Mononuclear cell (primary cell): ENCODE measurements at regions not wholly inside any gene's neighbourhood (a gene's known extent, or its start where the extent isn't known, plus 50 kb on each side); places are given as distances from the start of the nearest gene placed in this dataset.
A peak's percentile ranks its signal among the peaks of the same experiment; 100 is the strongest.

Experiments
- H3K27me3 ChIP-seq: 2 replicates; pipeline ENCODE4 v1.6.0; 2011; ENCODE audit warnings: low read length, control low read depth; ENCODE audit not compliant: insufficient read depth
- H3K4me1 ChIP-seq: 2 replicates; pipeline ENCODE4 v1.5.1; 2011; ENCODE audit warnings: mild to moderate bottlenecking, low read length, control low read depth; ENCODE audit not compliant: insufficient read depth
- H3K4me3 ChIP-seq: 2 replicates; pipeline ENCODE4 v1.5.1; 2011; ENCODE audit warnings: mild to moderate bottlenecking, low read length, moderate library complexity
- H3K9me3 ChIP-seq: 2 replicates; pipeline ENCODE4 v1.5.1; 2011; ENCODE audit warnings: low read depth, mild to moderate bottlenecking, control low read depth, low read length

GRCh38 chr14:73785834-73786635 lies 65.6 kb upstream of the PTGR2 start:
- H3K9me3 ChIP-seq = no peaks in the 10 kb centered on the region
- H3K4me3 ChIP-seq = peak overlapping the region; percentile 63
- H3K4me1 ChIP-seq = peaks cover 47% of the 10 kb centered on the region
- H3K27me3 ChIP-seq = no peaks in the 10 kb centered on the region

DNA sequence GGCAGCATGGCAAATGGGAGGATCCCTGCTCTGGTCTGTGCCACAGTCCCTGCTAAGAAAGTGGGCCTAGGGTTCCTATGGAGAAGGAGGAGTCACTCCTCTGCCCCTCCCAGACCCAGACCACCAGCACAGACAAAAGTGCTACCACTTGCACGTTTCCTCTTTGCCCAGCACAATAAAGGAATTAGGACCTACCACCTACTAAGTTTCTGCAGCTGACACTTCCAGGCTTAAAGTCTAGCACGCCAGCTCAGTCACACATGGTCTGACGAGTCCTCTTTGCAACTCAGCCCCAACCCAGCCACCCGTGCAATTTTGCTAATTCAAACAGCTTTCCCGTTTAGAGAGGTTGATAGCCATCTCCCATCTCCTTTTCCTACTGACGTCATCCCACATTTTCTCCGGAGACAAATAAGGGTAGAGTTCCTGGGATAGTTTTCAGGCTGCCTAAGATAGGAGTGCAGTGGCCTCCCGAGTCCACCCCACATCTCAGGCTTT lies 66.2 kb upstream of the PTGR2 start:
- H3K9me3 ChIP-seq = no peaks in the 10 kb centered on the region
- peak overlapping the region; percentile 63 for H3K4me3 ChIP-seq
- no peaks in the 10 kb centered on the region for H3K27me3 ChIP-seq
- H3K4me1 ChIP-seq = peaks cover 47% of the 10 kb centered on the region

GRCh38 chr14:73784988-73785313 lies 66.7 kb upstream of the PTGR2 start:
- H3K27me3 ChIP-seq = no peaks in the 10 kb centered on the region
- no peaks in the 10 kb centered on the region for H3K9me3 ChIP-seq
- H3K4me3 ChIP-seq = no peak overlapping the region
- H3K4me1 ChIP-seq = peaks cover 47% of the 10 kb centered on the region

GRCh38 chr14:73784181-73784987 lies 67.2 kb upstream of the PTGR2 start:
- H3K27me3 ChIP-seq = no peaks in the 10 kb centered on the region
- H3K4me1 ChIP-seq = peaks cover 47% of the 10 kb centered on the region
- no peak overlapping the region for H3K4me3 ChIP-seq
- H3K9me3 ChIP-seq = no peaks in the 10 kb centered on the region

DNA sequence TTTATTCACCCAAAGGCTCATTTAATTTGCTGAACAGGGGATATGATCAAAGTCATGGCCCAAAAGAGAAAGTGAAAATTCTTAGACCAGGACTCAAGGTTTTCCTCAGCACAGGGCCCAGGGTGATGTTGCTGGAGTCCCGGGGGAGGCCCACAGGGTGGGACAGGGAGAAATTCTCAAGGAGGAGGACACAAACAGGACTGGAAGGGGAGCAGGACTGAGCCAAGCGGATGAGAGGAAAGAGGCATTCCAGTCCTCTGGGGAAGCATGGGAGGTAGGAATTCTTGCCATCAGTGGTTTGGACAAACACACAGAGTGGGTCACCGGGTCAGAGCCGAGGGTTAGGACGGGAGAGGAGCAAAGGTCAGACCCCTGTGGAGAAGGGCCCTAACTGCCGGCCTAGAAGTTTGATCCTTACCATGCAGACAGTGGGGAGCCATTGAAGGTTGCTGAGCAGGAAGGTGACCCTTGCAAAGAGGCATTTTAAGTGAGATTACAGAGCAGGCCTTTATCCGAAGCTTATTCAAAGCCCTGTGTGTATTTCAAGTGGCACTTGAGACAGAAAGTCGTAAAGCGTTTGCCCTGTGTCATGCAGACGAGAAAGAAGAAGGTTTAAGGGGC lies 68.4 kb upstream of the PTGR2 start:
- H3K27me3 ChIP-seq = no peaks in the 10 kb centered on the region
- no peaks in the 10 kb centered on the region for H3K9me3 ChIP-seq
- H3K4me1 ChIP-seq = peaks cover 54% of the 10 kb centered on the region
- H3K4me3 ChIP-seq = no peak overlapping the region

DNA sequence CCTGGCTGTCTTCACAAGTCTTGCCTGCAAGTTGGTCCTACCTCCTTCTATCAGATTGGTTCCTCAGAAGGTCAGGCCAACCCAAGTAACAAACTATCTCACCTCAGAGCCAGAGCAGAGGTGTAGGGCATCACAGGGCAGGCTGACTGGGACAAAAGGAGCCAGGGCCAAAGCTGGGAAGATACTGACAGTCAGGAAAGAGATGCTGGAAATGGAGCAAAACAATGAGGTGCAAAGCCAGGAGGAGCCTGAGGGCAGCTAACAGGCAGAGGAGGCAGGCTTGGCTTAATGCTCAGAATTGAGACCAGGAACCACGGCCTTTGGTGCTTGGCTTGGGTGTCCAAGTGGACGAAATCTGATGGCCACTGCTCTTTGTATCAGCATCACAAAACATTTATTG lies 68.4 kb upstream of the PNMA1 start:
- Histone ChIP-seq H3K27me3 (no peaks in the 10 kb centered on the region), H3K4me3 (no peak overlapping the region), H3K4me1 (peaks cover 54% of the 10 kb centered on the region), H3K9me3 (no peaks in the 10 kb centered on the region)

DNA sequence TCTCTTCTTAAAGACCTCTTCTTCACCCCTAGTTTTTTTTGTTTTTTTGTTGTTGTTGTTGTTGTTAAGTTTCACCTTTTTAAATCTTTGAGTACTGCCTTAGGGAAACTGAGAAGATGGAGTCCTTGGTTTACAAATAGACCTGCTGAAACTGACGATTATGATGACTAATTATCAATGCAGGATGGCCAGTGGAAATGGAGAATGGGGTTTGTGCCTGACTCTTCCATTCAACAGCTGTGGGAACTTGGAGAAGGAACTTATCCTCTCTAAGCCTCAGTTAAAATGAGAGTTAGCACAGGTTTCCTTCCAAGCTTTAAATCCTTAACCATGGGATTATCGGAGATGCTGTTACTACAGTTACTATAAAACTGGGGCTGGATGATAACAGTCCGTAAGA lies 66.7 kb upstream of the PNMA1 start:
- Histone ChIP-seq H3K9me3 (no peaks in the 10 kb centered on the region), H3K4me1 (peaks cover 67% of the 10 kb centered on the region), H3K4me3 (no peak overlapping the region), H3K27me3 (no peaks in the 10 kb centered on the region)

DNA sequence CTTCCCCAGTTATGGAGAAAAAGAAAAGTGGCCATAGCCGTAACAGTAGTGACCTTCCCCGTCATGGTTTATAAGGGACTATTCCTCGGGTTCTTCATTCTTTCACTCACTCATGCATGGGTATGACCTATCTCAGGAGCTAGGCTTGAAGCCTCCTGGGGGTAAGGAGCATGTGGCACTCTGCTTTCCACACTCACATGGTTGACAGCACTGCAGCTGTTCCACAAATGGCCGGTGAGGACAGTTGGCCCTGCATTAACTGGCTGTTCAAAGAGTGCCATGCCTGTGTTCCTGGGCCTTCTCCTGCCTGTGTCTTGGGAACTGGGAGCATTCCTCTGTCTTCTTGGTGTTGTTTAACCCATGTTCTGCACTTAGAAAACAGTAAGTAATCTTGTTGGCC lies 66.2 kb upstream of the PNMA1 start:
- no peak overlapping the region for H3K4me3 ChIP-seq
- H3K9me3 ChIP-seq = no peaks in the 10 kb centered on the region

DNA sequence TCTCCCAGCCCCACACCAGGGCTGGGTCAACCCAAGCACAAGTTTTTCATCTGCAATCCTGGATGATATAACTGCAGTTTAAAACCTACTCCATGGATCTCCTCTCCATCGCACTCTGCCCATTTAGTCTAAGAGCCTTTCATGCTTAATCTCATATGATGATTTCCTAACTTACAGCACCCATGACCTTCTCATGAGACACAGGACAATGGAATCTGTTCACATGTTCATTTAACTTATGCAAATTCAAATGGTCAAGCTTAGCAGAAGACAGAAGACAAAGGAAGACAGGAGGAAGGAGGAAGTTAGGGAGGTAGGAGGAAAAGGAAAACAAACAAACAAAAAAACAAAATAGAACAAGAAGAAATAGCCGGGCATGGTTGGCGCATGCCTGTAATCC lies 64.6 kb upstream of the PNMA1 start:
- H3K27me3 ChIP-seq = no peaks in the 10 kb centered on the region
- H3K4me1 ChIP-seq = peaks cover 65% of the 10 kb centered on the region
- H3K9me3 ChIP-seq = no peaks in the 10 kb centered on the region
- no peak overlapping the region for H3K4me3 ChIP-seq

More for the DNA sequence above, 66.2 kb upstream of the PNMA1 start:
- Histone ChIP-seq H3K4me1 (peaks cover 65% of the 10 kb centered on the region), H3K27me3 (no peaks in the 10 kb centered on the region)

- Histone ChIP-seq H3K4me1 (peaks cover 64% of the 10 kb centered on the region), H3K9me3 (no peaks in the 10 kb centered on the region)
Observed at GRCh38 chr14:73777420-73777819, 63.2 kb upstream of the PNMA1 start.

DNA sequence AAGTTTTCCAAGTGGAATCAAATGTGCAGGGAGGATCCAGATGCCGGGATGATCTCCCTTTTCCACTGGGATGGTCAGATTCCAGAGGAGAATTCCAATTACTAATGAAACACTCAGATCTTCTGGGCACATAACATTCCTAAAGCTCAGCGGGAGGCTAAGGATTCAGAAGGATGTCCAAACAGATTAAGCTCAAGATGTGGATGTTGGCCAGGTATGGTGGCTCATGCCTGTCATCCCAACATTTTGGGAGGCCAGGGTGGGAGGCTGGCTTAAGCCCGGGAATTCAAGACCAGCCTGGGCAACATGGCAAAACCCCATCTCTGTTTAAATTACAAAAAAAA lies 62.0 kb upstream of the PNMA1 start:
- Histone ChIP-seq H3K4me3 (no peak overlapping the region), H3K9me3 (no peaks in the 10 kb centered on the region), H3K4me1 (peaks cover 76% of the 10 kb centered on the region), H3K27me3 (no peaks in the 10 kb centered on the region)

More at GRCh38 chr14:73777420-73777819, 63.2 kb upstream of the PNMA1 start:
- Histone ChIP-seq H3K27me3 (no peaks in the 10 kb centered on the region), H3K4me3 (no peak overlapping the region)

DNA sequence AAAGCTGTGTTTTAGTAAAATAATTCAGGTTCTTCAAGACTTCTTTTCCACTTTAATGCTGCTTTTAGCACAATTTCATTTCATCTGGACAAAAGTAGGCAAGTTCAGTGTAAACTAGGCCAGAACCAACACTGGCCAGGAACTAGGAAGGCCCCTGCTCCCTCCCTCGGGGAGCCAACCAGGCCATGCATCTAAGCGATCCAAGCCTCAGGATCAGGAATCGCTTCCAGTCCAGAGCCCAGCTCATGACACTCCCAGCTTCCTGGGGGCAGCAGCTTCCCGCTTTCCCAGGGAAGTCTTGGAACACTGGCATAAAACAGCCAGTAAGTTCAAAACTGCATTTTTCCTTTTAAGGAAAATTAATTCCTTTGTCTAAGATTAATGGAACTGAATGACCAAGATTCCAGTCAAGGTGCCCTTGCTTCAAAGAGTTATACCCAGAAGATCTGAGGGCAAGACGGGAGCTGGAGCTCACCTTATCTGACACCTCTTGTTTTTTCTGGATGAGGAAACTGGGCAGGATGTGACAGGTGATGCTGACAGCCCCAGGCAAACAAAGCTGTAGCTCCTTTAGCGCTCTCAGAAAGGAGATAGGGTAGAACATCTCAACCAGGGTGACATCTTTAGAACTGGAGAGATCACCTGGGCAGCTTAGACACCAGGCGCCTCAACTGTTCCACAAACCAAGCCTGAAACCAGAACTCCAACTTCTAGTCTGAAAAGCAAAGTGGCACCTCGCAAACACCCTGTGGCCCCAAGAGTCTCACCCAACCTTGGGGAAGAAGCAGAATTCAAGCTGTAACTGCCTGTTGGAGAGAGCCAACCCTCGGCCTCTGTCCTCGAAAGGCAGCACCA lies 61.4 kb upstream of the PNMA1 start:
- Histone ChIP-seq H3K27me3 (no peaks in the 10 kb centered on the region), H3K4me3 (no peak overlapping the region), H3K4me1 (peaks cover 82% of the 10 kb centered on the region), H3K9me3 (no peaks in the 10 kb centered on the region)

- H3K4me1 ChIP-seq = peaks cover 90% of the 10 kb centered on the region
- H3K9me3 ChIP-seq = no peaks in the 10 kb centered on the region
- no peaks in the 10 kb centered on the region for H3K27me3 ChIP-seq
- no peak overlapping the region for H3K4me3 ChIP-seq
Observed at GRCh38 chr14:73774671-73775070, 60.5 kb upstream of the PNMA1 start.

GRCh38 chr14:73774241-73774570 lies 60.0 kb upstream of the PNMA1 start:
- no peaks in the 10 kb centered on the region for H3K9me3 ChIP-seq
- no peaks in the 10 kb centered on the region for H3K27me3 ChIP-seq
- no peak overlapping the region for H3K4me3 ChIP-seq
- H3K4me1 ChIP-seq = peaks cover 94% of the 10 kb centered on the region
